NCI-H82 treated with DMSO at 0.1 percent for 48 hours (cell line): ENCODE measurements at regions not wholly inside any gene's neighbourhood (a gene's known extent, or its start where the extent isn't known, plus 50 kb on each side); places are given as distances from the start of the nearest gene placed in this dataset.
"Not testable (repeated sequence)": the region's sequence is repeated elsewhere in the genome, so short reads cannot be mapped to it uniquely, and the experiment has no call there.

ENCODE experiments used
- DNase-seq: peaks from one replicate; lab custom pipeline; 2025; ENCODE audit not compliant: unreplicated experiment; lab: John Stamatoyannopoulos, UW

GRCh38 chr19:30846102-30846501, 473.9 kb downstream of the ZNF536 start:
- no peak for DNase-seq

DNA sequence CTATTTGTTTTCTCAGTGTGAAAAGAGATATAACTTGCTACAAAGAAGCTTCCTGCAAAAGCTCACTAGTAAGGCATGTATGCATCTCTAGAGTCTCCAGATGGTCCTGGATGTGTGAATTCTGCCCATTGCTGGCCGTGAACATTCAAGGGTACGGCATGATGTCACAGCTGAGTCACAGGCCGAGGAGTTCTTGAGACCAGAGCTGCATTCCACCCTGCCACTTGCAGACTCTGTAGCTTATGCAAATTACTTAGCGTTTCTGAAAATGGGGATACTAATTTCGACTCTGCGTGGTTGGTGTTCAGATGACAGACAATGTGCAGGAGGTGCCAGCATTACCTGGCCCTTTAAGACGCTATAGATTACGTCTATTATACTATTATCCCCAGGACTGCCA, 470.7 kb downstream of the ZNF536 start:
- no peak for DNase-seq

GRCh38 chr19:30841934-30842333, 469.8 kb downstream of the ZNF536 start:
- DNase-seq = no peak

GRCh38 chr19:30830875-30831274, 458.7 kb downstream of the ZNF536 start:
- DNase-seq = no peak

DNA sequence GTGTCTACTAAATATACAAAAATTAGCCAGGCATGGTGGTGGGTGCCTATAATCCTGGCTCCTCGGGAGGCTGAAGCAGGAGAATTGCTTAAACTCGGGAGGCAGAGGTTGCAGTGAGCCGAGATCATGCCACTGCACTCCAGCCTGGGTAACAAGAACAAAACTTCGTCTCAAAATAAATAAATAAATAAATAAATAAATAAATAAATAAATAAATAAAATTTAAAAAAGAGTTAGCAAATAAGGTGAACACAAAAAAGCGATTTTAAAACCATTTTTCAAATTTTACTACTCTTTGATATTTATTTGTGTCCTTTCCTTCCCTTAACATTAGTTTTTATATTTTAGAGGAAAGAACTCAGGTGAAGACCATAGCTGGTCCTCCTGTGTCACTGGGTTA, 453.3 kb downstream of the ZNF536 start:
- not testable (repeated sequence) for DNase-seq

GRCh38 chr19:30824809-30825208, 452.6 kb downstream of the ZNF536 start:
- DNase-seq = no peak

- DNase-seq = no peak
Observed at GRCh38 chr19:30817965-30818567, 445.9 kb downstream of the ZNF536 start.

DNA sequence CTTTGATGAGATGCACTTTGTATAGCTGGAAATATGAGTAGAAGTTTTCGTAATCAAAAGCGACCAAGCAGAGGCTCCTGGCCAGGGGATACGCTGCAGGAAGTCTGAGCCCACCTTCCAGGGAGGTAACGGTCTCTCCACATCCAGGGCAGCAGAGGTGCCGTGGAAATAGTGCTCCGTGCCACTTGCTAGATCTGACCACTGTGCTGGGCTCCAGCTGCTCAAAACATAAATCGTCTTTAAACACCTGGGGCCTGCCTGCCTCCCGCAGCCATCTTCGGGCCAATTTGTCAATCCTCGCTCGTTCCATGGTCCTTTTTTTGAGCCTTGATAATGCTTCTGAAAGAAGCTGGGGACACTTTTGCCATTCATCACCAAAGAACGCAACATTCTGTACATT, 445.0 kb downstream of the ZNF536 start:
- DNase-seq = no peak

- no peak for DNase-seq
Observed at GRCh38 chr19:30815889-30816580, 443.9 kb downstream of the ZNF536 start.

DNA sequence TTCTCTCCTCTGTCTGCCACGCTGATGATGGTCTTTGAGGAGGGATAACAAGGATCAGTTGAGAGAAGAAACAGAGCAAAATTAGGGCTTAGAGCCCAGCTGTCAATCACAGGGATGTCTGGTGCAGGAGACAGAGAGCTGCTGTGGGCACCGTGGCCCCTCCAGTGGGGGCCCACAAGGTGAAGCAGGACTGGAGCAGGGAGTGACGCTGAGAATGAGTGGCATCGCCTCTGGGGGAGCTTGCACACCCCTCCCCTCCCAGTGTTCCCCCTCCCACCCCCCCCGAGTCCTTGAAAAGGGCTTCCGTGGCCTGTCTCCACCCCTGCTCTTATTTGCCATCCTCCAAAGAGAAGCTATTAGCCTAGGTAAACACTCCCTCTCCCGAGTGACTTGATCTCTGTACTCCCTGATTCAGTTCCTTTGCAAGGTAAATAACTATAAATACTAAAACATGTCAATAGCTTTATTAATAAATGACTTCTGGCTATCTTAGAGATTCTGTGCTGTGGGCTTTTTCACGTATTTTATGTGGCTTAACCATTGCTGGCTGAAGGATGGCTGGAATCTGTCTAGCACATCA, 440.0 kb downstream of the ZNF536 start:
- no peak for DNase-seq

GRCh38 chr19:30811397-30812098, 439.4 kb downstream of the ZNF536 start:
- no peak for DNase-seq

DNA sequence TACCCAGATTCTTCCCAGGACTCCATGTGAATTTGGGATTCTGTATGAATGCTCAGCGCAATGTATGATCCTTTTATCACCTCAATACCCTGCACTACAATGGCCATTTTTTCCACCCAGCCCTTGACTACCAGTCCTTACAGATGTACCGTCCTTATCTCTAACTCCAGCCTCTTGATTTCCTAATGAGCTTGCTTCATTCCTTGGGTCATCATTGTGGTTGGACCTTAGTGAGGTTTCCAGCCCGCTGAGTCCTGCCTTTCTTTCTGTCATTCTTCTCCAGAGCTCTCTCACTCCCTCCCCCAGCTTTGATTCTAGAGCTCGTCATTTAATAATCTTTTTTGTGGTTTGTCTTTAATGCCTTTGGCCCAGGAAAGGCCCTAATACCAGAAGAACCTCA, 438.5 kb downstream of the ZNF536 start:
- no peak for DNase-seq

- DNase-seq = no peak
Observed at GRCh38 chr19:30807278-30807677, 435.1 kb downstream of the ZNF536 start.

DNA sequence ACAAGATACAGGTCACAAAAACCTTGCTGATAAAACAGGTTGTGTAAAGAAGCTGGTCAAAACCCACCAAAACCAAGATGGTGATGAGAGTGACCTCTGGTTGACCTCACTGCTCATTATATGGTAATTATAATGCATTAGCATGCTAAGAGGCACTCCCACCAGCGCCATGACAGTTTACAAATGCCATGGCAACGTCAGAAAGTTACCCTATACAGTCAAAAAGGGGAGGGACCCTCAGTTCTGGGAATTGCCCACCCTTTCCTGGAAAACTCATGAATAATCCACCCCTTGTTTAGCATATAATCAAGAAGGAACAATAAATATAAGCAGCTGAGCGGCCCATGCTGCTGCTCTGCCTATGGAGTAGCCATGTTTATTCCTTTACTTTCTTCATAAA, 434.1 kb downstream of the ZNF536 start:
- no peak for DNase-seq

GRCh38 chr19:30804751-30805150, 432.6 kb downstream of the ZNF536 start:
- no peak for DNase-seq

DNA sequence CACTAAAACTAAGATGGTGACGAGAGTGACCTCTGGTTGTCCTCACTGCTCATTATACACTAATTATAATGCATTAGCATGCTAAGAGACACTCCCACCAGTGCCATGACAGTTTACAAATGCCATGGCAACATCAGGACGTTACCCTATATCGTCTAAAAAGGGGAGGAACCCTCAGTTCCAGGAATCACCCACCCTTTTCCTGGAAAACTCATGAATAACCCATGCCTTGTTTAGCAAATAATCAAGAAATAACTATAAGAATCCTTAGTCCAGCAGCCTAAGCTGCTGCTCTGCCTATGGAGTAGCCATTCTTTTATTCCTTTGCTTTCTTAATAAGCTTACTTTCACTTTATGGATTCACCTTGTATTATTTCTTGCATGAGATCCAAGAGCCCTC, 432.1 kb downstream of the ZNF536 start:
- not testable (repeated sequence) for DNase-seq

DNA sequence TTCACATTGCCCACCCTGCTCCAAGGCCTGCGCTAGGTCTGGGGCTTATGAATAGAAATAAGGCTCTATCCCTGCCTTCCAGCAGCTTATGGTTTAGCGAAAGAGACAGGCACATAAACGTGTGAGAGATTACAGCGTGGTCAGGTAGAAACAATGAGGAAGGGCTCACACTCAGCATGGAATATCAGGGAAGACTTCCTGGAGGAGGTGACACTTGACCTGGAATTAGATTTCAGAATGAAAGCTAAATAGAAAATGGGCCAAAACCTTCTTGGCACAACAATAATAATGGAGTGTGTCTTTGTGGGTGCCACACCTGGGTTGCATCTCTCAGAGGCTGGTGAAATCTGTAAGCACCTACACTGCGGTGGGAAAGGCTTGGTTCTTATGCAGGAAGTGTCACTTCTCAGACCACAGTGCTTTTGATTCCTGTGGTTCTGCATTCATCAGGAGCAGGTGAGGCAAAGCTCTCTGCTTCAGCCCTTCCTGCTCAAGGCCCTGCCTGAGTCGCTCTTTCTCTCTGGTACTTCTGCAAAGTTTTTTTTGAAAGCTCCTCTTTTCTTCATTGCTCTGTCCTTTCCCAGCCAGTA, 430.3 kb downstream of the ZNF536 start:
- no peak for DNase-seq

- peak; percentile 39 for DNase-seq
Observed at GRCh38 chr19:30799865-30800755, 427.9 kb downstream of the ZNF536 start.

DNA sequence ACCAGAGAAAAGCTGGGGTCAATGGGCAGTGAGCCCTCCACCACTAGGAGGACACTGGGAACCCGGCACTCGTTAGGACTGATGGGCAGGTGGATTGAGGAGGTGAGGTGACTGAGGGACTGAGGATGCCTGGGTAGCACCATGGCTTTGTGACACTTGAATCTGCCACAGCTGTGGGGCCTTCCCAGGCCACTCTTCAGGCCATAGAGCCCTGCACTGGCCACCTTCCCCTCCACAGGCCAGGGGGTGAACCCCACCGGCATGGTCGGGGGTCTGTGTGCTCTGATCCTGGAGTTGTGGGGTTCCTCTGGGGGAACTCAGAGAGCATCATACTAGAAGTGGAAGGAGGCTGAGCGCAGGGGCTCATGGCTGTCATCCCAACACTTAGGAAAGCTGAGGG, 423.5 kb downstream of the ZNF536 start:
- no peak for DNase-seq
